Sciatic nerve (tissue), 2 donors: ENCODE measurements at regions not wholly inside any gene's neighbourhood (a gene's known extent, or its start where the extent isn't known, plus 50 kb on each side); places are given as distances from the start of the nearest gene placed in this dataset.
"Not testable (repeated sequence)": the region's sequence is repeated elsewhere in the genome, so short reads cannot be mapped to it uniquely, and the experiment has no call there.

ENCODE experiments used
- ATAC-seq: fragments of 200-7000 bp; cut with Tn5 transposase; one replicate; pipeline ENCODE4 v1.9.1; 2020; ENCODE audit warnings: mild to moderate bottlenecking, moderate library complexity
- DNase-seq: peaks from one replicate; pipeline ENCODE4 v3.0.0-alpha.2; 2020; ENCODE audit warnings: low spot score
- intact Hi-C: fragments of 100-400 bp; cut with DNase I; formaldehyde crosslinking; loops from one replicate; pipeline ENCODE4 v1.14.2; 2022
- donor health status: DM: no; HTN: no; CAD: no.
- donor health status: DM: no; HTN: no; CAD: no.

DNA sequence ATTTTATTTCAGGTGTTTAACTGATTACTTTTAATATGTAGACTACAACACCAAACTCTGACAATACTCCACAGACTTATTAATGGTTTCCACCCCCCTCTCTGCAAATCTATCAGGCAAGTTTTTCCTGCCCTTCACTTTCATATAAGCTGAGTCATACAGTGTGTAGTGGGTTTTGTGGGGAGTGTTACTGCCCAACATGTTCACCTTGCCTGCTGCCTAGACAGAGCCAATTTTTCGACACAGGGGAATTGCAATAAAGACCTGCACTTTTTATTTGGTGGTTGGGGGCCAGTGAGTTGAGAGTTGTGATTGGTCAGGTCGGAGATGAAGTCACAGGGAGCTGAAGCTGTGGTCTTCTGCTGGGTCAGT is 119.7 kb downstream of the PPIAL4G start:
- intact Hi-C loops = no loop called here
- no peak for DNase-seq
- ATAC-seq = no peak

DNA sequence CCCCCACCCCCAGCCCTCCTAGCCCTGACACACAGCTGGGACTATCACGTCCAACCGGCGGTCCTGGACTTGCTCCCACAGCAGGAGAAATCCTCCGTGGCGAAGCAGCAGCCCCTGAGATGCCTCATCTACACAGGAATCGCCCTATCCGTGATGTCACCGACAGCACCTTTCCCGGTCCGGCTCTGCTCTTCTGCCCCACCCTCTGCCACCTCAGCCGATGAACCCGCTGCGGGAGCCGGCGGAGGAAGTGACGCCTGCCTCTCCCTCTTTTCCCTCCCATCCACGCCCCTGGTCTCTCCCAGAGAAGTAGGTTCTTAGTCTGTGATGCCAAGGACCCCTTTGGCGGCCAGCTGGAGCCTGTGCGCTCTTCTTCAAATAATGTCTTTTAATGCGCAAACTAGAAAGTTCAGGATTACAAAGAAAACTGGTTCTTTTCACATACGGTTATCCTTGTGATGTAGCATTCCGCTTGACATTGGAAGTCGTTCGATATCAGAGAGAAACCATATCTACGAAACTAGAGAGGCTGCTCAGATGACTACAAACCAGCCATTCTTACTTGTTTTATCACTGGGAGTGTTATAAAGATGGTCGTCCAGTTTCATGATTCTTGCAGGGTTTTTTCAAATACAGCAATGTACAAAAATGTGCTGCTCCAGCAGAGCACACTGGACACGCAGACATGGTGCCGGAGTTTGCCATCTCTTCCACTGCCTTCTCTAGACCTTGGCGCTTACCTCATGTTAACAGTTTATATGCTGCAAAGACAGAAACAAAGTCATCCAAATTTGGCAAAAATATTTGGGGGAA is 120.3 kb downstream of the PPIAL4G start:
- intact Hi-C loops = no loop called here
- ATAC-seq = no peak

DNA sequence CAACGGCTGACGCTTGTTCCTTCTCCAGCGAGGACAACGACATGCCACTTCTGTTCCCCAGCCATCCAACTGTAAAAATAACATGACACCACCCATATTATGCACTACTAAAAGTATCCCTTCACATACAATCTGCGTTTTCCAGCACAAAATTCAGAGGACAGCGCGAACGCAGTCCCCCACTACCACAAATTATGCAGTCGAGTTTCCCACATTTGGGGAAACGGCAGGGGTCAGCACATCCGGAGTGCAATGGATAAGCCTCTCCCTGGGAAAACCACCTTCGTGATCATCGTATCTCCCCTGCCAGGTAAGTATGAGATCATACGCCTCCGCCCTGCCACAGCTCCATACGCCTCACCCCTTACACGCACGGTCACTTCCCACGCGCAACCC is 120.9 kb downstream of the PPIAL4G start:
- ATAC-seq (no peak), DNase-seq (no peak)
- intact Hi-C loops = no loop called here

More for the DNA sequence above, 120.3 kb downstream of the PPIAL4G start:
- no peak for DNase-seq

DNA sequence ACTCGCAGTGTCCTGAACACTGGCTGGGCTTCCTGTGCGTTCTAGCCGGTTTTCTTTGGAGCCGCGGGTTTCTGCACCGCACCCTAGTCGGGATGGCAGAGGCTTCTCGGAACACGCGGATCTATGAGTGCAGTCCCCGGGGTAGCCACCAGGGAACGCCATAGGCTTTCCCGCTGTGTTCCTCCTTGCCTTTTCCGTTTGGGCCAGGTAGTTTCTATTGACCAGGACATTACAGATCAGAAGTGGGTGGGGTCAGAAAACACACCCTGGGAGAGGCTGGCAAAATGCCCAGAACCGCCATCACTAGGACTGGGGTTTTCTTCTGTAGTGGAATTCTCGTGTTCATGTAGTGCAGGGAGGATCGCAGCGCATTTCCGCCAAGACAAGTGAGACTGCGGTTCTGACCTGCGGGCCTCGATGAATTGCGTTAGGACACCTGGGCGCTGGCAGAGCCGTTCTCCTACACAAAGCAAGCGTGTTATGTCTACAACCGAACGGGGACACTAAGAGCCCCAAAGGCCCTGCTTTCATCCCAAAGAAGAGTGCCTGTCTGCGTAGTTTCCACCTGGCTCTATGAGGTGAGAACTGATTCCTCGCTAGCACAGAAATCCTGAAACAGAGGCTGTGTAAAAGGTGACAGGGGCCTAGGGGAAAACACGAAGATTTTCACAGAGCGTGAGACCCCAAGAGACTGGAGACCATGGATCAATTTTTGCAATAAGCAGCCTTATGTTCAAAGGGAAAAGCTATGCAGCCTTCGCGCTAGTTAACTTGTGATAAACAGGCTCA is 121.5 kb downstream of the PPIAL4G start:
- intact Hi-C loops, ATAC-seq: not testable (repeated sequence)

DNA sequence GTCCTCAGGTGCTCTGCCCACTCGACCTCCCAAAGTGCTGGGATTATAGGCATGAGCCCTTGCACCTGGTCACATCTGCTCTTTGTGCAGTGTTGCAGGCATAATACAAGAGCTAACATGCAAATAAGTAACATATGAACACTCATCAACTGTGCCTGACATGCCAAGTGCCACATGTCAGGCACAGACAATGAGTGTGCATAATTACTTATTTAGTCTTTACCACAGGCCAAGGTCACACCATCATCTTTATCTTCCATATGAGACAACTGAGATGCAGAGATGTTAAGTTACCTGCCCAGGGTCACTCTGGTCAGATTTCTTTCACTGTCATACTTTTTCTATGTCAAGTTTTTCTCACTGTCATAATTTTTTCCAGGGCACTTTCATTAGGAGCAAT is 126.1 kb downstream of the PPIAL4G start:
- ATAC-seq (no peak), DNase-seq (no peak)
- intact Hi-C loops = no loop called here

More for the DNA sequence above, 121.5 kb downstream of the PPIAL4G start:
- DNase-seq = peak; percentile 65

DNA sequence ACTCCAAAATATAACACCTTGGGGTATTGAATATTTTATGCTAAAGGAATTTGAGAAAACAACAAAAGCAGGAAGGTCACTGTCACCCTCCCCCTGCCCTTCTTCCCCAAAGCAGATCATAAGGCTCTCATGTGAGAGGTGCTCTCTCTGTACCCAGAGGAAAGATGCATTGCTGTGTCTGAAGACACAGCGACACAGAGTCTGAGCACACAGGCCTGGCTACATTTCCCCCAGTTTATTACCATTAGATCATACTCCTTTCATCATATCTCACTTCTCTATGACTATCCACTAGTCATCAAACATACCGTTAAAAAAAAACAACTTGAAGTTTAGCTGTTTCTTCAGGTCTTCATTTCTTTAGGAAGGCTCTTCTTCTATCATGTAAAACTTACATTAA is 127.1 kb downstream of the PPIAL4G start:
- intact Hi-C loops = no loop called here
- DNase-seq = no peak

DNA sequence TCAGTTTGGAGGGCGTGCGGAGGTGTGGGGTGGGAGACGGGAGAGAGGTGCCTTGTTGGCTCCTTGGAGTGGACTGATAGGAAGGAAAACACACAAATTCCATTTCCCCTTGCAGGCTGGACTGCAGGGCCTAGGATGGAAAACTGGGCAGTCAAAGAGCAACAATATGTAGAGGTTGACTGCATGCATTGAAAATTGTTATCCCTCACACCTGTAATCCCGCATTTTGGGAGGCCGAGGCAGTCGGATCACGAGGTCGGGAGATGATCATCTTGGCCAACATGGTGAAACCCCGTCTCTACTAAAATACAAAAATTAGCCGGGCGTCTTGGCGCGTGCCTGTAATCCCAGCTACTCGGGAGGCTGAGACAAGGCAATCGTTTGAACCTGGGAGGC is 128.2 kb downstream of the PPIAL4G start:
- DNase-seq (no peak), ATAC-seq (no peak)
- intact Hi-C loops = no loop called here

More for the DNA sequence above, 127.1 kb downstream of the PPIAL4G start:
- ATAC-seq = no peak

DNA sequence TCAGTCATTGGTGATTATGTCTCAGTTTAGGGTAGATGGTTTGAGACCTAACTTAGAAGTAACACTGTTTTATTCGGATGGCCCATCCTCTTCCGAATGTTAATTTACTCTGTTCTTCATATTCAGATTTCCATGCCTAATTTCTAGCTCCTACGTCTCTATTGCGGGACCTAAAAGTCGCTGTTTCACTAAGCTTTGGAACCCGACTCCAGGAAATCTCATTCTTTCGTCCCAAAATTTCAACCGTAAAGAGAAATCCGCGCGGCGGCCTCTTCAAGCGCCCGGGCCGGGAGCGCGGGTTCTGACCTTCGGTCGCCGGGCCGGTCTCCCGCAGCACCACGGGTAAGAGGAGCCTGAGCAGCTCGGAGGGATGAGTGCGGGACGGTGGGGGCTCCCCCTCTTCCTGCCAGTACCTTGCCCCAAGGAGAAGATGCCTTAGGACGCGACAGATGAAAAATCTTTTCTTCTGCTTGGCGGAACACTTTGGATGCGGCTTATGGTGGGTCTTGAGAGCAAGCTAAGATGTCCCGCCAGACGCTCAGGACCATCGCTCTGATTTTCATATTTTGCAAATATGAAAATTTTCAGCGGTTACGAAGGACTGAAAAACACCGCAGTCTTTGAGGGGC is 128.7 kb downstream of the PPIAL4G start:
- intact Hi-C loops = no loop called here
- no peak for ATAC-seq
- DNase-seq = no peak

DNA sequence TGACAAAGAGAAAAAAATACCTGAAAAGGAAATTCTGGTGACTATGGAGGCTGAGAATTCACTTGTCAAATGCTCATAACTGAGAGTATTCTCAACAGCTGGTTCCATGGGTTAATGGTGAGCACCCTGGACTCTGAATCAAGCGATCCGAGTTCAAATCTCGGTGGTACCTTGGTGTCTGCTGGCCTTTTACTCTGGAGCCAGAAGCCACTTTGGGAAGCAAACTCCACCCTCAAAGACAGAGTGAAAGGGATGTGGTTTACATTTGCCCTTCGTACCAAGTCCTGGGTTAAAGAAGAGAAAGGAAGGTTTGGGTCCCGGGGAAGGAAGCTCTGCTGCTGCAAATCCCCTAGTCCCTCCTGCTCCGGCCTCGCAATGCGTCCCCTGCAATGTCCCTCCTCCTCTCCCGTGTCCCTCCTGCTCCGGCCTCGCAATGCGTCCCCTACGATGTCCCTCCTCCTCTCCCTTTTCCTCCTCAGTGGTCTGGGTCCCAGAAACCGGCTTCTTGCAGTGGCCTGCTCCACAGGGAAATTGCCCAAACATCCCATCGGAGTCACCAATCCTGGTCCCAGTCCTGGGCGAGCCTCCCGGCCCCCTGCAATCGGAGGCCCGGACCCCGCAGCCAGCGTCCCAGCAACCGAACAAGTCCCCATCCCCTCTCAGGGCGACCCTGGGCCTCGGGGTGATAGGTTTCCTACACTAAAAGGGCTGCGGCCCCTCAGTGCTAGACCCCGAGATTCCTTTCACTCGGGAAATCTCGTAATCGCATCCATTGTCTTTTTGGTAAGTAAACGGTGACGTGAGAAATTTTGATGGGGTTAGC is 129.4 kb downstream of the PPIAL4G start:
- peak; percentile 22 for ATAC-seq
- DNase-seq = no peak
- intact Hi-C loops = no loop called here

DNA sequence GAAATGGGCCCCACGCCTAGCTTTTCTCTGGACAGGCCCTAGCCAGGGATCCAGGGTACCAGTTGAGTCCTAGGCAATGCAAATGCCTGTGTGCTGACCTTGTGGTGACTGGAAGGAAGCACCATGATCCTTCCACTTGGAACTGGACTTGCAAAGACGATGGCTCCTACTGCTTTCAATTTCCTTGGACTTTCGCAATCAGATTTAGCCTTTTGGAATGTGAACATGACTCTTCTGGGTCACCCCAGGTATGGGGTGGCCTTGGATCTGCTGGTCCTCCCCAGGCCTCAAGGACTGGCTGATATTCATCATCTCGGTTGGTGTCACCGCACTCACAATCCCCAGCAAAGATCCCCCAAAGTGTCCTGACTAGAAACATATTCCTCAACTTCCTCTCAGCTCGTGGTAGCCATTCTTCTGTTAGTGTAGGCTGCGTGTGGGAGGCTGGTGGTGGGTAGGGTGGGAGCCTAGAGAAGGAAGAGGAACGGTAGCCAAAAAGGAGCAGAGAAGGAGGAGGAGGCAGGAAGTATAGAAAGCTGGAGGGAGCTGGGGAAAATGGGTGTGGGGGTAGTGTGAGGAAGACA is 130.5 kb downstream of the PPIAL4G start:
- intact Hi-C loops = no loop called here
- DNase-seq = no peak
- no peak for ATAC-seq

DNA sequence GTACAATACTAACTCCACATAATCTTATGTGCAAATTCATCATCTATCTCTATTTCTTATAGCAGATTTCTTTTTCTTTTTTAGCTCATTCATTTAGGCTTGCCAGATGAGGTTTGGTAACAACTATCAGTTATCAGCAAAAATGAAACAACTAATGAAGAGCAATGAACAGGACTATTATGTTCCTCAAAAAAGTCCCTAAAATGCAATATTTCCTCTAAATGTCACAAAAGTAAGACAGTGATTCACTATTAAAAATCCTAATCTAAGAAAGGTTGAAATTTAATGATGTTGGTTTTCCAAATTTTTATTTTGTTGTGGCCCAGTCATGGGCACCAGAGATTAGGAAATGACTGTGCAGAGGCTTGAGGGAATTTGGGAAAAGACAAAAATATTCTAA is 135.3 kb downstream of the PPIAL4G start:
- ATAC-seq = no peak
- no peak for DNase-seq
- intact Hi-C loops = no loop called here

DNA sequence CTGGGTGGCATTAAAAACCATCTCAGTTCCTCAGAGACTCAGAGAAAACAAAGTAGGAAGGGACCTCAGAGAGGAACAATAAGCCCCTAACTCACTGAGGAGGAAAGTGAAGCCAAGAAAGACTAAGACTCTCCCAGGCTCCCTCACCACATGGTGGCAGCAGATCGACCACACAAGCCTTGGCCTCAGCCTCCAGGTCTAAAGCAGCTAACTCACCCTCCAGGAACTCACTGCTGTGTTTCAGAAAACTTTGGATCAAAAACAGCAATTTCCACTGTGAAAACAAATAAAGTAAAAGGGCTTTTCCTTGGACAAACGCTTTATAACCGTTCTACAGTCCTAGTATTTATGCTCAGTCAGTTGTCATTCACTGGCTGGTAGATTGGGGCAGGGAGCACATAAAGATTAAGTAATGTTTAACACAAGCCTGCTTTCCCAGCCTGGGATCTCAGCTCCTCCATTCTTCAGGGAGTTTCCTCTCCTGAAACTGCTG is 137.4 kb downstream of the PPIAL4G start:
- ATAC-seq, DNase-seq, intact Hi-C loops: not testable (repeated sequence)

DNA sequence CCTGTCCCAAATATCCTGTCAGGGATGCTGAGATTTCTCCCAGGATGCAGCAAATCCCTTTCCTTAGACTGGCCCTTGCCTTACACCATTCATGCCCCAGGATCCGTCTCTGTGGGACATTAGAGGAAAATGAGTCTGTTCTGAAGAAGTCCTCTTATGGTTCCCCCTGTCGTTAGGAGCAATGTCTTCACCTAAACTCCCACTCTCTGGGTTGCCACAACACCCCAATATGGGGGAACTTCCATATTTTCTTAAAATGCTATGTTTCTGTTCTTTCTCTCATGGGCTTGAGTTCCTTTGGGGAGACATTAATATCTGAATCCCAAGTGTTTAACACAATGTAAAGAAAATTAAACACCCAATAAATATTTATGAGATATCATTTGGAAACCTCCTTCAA is 138.5 kb downstream of the PPIAL4G start:
- DNase-seq, ATAC-seq, intact Hi-C loops: not testable (repeated sequence)

DNA sequence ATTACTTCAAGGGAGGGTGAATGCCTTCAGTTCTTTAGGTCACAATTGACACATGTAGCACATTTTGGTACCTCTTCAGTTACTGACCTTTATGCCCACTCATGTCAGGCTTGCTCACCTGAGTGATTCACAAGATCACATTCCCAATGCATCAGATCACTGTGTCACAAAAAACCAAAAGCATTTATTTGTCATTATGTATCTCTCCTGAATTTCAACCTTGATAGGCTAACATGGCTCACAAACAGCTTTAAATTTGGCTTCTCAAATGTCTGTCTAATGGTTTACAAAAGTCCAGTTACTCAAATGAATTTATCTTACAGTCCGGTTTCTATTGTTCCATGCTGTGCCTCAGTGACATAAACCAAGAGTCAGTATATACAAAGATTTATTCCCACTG is 141.4 kb downstream of the PPIAL4G start:
- ATAC-seq, DNase-seq, intact Hi-C loops: not testable (repeated sequence)

DNA sequence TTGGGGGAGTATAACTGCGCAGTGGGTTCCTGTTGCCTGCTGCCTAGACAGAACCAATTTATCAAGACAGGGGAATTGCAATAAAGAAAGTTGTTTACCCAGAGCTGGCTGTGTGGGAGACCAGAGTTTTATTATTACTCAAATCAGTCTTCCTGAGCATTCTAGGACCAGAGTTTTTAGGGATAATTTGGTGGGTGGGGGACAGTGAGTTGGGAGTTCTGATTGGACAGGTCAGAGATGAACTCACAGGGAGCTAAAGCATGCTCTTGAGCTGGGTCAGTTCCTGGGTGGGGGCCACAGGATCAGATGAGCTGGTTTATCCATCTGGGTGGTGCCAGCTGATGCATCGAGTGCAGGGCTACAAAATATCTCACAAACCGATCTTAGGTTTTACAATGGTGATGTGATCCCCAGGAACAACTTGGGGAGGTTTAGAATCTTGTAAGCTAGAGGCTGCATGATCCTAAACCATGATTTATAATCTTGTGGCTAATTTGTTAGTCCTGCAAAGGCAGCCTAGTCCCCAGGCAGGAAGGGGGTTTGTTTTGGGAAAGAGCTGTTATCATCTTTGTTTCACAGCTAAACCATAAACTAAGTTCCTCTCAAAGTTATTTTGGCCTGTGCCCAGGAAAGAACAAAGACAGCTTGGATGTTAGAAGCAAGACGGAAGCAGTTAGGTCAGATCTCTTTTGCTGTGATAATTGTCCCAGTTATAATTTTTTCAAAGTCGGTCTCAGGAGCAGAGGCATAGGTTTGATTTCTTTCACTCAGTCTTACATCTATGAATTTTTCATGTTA is 146.8 kb downstream of the PPIAL4G start:
- DNase-seq, ATAC-seq, intact Hi-C loops: not testable (repeated sequence)

DNA sequence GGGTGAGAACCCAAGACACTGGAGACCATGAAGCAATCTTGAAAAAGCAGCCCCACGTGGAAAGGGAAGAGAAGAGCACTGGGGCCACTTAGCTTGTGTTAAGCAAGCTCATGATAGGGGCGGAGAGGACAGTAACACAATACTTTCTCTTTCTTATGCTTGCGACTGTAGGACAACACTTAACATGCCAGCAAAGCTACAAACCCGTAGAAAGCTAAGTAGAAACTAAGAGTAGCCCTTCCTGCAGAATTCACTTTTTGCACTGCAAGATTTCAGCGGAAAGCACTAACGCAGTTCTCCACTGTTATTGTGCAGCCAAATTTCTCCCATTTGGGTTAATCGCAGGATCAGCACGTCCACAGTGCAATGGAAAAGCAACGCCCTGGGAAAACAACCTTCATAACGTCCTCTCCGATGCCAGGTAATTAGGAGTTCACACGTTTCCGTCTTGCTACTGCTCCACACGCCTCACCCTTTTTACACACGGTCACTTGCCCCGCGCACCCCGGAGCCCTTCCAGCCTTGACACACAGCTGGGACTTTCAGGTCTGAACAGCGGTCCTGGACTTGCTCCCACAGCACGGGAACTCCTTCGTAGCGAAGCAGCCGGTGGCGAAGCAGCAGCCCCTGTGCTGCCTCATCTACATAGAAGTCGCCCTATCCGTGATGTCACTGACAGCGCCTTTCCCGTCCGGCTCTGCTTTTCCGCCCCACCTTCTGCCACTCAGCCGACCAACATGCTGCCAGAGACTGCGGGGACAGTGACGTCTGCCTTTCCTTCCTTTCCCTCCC is 148.6 kb downstream of the PPIAL4G start:
- intact Hi-C loops = no loop called here
- peak; percentile 95 for ATAC-seq
- DNase-seq = peak; percentile 74

DNA sequence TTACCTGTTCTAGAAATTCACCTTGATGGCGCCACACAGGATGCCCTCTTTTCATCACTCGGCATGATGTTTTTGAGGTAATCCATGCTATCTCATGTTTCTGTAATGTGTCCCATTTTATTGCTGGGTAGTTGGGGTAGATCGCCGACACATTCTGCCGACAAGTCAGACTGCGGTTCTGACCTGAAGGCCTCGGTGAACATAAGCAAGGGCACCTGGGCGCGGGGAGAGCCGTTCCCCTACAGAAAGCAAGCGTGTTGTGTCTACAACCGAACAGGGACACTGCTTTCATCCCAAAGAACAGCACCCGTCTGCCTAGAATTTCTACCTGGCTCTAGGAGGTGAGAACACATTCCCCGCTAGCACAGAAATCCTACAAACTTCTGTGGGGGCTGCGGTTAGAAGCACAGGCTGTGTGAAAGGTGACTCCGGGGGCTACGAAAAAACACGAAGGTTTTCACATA is 149.2 kb downstream of the PPIAL4G start:
- DNase-seq (no peak), ATAC-seq (no peak)
- intact Hi-C loops = no loop called here
